ENCODE measurements at regions not wholly inside any gene's neighbourhood (a gene's known extent, or its start where the extent isn't known, plus 50 kb on each side); places are given as distances from the start of the nearest gene placed in this dataset.

- peak; percentile 13 for DNase-seq (ENCODE audit: low read depth)
These were observed 234.3 kb downstream of the CDCA7 start for GRCh38 chr2:173588931-173589369.

DNA sequence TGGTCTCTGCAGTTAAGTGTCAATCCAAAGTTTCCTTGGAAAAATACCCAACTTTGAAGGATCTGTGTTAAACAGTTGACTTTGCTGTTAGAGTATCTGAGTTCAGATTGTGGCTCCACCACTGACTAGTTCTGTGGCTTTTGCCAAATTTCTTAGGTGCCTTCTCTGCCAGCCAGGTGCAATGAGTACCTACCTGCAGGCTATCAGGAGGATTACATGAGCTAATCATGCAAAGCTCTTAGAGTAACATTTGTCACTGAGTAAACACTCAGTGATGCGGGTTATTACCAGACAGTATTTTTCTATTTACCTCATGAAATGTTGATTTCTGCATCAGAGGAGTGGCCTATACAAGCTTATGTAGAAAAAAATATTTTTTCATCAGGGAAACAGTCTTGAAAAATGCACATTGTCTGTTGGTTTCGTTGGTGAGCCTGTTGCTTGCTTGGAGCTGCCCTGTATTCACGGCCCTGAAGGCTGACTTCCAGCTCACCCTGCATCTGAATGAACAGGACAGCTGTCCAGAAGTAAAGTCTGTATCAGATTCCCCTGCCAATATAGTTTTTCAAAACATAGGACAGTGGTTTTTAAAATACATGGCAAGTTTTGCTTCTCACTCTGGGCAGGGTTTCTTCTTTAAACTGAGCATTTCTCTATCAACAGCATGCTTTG is 235.1 kb downstream of the CDCA7 start:
- peak; percentile 19 for DNase-seq (ENCODE audit: low read depth)

DNA sequence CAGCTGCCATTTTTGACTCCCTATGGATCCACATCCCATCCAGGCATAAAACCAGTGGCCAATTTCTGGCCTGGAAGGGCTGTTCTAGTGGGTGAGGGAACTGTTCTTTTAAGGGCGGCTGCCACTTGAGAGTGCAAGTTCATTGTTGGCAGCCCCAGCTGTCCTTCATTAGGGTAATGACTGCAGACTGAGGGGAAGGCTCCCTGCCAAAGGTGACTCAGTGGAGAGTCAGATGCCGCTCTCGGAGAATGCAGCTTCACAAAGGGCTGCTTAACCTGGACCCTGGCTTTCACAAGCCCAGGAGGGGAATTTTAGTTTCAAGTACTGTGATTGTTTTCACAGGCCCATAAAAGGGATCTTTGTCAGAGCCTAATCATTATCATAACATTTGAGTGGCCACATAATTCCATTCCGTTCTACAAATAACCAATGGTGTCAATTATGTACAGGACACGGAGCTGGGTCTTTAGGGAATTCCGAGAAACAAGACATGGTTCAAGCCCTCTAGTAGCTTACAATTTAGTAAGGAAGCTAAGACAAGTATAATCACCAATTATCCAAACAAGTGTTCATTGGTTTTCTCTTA is 235.7 kb downstream of the CDCA7 start:
- DNase-seq (ENCODE audit: low read depth), result peak; percentile 97

DNA sequence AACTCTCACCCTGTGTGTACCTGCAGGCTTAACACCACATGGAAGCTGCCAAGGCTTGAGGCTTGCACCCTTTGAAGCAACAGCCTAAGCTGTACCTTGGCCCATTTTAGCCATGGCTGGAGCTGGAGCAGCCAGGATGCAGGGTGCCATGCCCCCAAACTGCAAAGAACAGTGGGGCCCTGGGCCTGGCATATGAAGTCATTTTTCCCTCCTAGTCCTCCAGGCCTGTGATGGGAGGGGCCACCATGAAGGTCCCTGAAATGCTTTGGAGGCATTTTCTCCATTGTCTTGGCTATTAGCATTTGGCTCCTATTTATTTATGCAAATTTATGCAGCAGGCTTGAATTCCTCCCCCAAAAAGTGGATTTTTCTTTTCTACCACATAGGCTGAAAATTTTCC is 238.4 kb downstream of the CDCA7 start:
- DNase-seq (ENCODE audit: low read depth), result no peak

DNA sequence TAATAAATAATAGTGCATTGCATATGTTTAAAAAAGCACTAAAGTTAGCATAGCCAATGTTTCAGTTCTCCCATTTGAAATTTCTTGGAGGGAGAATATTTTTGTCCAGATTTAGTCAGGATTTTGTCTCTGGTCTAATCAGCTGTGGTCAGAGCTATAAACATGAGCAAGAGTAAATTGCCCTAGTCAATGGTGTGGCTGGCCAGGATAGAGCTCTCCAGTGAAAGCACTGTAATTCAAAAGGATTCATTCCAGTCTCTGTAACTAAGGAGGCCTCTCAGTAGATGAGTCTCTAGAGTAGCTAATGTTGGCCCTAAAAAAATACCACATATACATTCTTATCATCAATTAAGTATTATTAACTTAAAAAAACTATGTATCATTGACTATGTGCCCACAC is 241.6 kb downstream of the CDCA7 start:
- DNase-seq (ENCODE audit: low read depth), result no peak

DNA sequence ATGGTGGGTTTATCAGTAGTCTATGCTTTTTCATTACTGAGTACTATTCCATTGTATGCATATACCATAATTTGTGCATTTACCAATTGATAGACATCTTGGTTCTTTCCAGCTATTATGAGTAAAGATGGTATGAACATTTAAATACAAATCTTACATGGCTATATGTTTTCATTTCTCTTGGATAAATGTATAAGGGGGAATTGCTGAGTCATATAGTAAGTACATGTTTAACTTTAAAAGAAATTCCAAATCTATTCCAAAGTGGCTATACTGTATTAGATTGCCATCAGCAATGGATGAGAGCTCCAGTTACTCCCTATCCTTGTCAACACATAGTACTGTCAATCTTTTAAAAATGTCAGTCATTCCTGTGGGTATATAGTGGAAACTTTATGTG is 243.9 kb downstream of the CDCA7 start:
- no peak for DNase-seq (ENCODE audit: low read depth)

DNA sequence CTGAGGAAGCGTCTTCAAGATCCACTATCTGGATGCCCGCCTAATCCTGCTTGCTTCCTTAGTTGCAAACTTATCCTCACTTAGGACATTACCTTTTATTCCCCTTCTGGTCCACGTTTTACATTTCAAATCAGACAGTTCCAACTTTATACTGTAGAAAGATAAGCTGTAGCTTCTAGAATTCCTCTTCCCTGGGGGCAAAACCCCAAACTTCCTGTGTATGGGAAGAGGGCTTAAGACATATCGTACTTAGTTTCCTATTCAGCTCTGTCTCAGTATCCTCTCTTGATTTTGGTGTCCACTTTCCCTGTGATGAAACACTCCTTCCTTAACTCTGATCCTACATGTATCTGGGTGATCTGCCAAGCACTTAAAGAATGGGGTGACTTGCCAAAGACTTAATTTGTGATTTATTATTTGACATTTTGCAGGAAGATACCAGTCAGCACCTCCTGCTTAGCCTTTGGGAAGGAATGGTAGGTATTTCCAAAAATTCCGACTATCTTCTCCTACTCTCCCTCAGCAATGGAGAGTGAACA is 245.2 kb downstream of the CDCA7 start:
- no peak for DNase-seq (ENCODE audit: low read depth)

DNA sequence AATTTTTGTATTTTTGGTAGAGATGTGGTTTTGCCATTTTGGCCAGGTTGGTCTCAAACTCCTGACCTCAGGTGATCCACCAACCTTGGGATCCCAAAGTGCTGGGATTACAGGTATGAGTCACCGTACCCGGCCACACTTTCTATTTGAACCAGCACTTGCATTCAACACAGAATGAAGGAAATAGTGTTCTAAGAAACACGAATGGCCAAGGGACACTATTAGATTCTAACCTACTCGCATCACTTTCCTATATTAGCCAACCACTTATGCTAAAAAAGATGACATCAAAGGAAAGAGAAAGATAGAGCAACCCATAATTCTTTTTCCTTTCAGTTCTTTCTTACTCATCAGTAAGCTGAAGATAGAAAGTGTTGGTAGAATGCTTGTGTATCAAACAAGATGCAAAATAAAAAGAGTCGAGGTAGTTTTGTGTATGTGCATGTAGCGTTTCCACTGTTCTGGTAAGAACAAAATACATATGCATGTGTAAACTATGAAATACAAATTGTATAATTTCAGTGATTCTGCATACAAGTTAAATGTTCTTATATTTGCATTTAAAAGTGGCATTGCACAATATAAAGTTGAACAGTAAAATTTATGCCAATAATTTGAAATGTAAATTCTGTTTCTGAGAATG is 247.6 kb downstream of the CDCA7 start:
- no peak for DNase-seq (ENCODE audit: low read depth)

DNA sequence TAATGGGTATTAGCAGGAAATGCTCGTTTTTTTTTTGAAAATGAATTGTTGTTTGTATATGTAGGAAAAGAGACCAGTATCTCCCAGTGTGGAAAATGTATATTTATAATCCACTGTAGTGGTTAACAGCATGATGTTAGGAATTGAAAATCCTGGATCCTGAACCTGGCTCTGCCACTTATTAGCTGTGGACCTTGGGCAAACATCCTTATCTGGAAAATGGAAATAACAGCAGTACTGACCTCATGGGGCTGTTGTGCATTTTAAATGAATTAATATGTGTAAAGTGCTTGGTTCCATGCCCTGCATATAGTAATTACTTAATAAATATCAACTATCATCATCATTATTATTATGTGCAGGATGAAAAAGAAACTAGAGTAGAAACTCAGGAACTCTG is 251.3 kb downstream of the CDCA7 start:
- DNase-seq (ENCODE audit: low read depth), result no peak

DNA sequence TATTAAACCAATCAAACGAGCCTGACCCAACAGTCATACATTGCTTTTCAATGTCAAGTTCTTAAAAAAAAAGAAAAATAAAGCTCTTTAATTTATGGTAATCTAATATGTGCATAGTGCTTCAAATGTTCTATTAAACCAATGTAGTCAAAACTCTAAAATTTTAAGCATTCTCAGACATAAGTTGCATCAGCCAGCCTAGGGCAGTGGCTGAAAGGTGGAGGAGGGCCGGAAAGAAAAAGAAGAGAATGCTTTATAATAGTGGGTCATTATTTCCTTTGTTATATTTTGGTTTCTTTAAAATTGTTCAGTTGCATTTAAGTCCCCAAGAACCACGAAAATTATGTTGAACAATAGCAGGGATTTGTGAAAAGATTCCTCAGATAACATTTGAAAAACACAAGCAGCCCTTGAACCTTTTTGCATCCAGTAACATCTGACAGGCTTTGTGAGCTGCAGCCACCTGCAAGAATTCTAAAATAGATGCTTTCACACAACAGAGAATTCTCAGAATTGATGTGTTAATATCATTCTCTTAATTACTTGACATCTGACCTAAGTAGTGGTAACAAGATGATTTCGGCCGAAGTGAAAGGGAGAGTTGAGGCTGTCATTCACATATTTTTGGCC is 252.1 kb downstream of the CDCA7 start:
- DNase-seq (ENCODE audit: low read depth), result no peak

DNA sequence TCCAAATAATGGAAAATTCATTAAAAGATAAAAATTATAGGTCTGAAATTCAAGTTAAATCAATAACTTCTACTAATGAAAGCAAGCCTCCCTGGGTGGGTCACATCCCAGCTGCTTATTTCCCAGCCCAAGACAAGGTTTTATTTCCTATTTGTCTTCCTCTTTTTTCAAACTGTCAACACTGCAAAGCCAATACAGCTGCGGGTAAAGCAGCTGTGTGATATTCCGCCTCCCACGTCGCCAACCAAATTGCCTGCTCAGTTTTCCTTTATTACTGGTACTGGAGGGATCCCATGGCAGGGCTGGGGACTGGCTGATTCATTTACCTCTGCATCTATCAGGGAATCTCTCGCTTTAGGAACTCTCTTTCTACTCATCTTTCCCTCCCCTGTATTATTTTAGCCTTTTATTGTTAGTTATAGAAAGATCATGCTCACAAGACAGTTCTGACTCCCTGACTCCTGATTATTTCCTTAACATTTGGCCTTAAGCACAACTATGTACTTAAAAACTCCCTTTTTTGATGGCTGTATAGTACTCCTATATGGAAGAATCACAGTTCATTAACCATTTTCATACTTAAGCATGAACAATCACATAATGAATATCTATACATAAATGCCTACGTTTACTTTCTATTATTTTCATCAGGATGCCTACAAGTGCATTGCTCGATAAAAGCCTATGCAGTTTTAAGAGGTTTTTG is 253.1 kb downstream of the CDCA7 start:
- no peak for DNase-seq (ENCODE audit: low read depth)

DNA sequence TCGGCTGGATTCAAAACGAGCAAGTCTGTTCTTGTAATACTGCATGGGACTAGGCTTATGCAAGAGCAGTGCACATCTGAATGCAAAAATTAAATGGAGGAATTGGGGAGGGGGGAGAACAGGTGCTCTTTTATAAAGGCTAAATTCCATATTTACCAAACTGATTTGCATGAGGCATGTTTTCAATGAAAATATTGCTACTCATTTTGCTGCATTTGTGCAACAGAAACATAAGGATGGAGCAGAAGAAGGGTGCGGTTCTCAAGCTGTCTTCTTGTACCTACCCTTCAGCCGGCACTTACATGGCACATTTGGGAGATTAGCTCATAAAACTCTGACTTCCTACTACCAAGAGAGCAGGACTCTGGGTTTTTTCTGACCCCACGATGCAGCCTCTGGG is 256.4 kb downstream of the CDCA7 start:
- DNase-seq (ENCODE audit: low read depth), result no peak

DNA sequence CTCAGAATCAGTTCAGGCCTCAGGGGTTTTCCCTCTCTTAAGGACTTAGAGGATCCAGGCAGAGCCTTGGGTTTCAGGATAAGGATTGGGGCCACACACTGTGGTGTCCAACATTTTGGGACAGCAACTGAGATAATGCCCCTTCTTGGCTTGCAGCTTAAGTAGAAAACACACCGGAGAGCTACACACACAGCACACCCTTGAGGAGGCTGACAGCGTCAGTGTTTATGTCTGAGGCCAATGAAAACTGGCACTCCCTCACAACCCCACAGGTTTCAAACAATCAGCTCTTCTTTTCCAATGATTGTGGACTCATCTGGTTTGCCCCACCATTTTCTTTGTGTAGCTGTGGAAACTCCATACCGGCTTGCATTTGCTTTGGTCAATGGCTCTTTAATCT is 257.7 kb downstream of the CDCA7 start:
- no peak for DNase-seq (ENCODE audit: low read depth)

DNA sequence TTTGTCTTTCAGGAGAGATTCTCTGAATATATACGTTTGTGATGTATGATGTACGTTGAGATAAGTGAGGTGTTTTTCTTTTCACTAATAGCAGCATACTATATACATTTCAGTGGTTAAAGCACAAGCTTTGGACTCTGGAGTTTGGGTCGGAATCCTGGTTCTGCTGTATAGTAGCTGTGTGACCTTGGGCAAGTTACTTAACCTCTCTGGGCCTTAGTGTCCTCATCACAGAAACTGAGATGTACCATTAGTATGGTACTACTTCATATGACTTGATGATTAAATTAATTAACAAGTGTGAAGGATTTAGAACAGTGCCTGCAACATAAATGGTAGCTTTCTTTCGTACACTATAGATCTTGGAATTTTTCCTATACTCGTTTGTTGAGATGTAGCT is 258.7 kb downstream of the CDCA7 start:
- no peak for DNase-seq (ENCODE audit: low read depth)

DNA sequence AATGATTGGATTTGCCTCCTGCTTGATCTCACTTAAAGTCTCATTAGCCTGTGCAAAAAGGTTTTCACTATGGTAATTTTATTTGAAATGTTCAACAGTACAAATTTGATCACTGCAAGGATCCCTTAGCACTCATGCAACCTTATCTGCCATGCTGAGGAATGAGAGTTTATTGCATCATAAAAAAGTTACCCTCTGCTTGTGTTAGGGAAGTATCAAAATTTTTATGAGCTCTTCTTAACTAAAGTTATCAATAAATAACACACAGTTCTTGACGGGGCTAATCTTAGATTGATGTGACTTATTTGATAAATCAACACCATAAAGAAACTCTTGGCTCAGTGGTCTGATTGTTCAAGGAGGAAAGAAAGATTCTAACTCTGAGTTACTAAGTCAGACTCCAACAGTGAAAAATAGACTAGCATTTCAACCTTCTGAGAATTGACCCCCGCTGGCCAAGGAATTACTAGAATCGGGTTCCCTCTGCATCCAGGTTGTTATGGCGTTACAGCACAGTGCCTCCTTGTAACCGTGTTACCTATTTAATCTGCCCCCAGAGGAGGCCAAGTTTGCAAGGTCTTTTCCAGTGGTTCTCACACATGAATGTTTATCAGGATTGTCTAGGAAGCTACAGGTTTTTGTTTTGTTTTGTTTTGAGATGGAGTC is 259.7 kb downstream of the CDCA7 start:
- DNase-seq (ENCODE audit: low read depth), result no peak

GRCh38 chr2:173623438-173624319 is 269.0 kb downstream of the CDCA7 start:
- no peak for DNase-seq (ENCODE audit: low read depth)

GRCh38 chr2:173625315-173625714 is 270.6 kb downstream of the CDCA7 start:
- no peak for DNase-seq (ENCODE audit: low read depth)

DNA sequence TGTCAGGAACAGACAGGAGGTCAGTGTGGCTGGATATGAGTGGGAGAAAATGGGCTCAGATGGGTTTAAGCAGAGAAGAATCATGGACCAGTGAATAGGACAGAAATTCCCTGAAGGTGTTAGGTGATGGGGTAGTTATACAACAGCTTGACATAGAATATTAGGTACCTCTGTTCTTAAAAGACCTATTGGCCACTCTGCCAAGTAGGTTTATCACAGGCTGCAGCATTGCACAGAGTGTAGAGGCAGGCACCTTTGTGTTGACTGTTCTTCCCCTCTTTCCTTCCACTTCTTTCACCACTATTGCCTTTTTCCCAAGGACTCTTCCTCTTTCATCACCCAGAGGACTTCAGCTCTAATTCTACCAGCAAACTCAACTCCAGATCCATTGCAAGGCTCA is 274.4 kb downstream of the CDCA7 start:
- no peak for DNase-seq (ENCODE audit: low read depth)

- no peak for DNase-seq (ENCODE audit: low read depth)
These were observed 275.9 kb downstream of the CDCA7 start for GRCh38 chr2:173630425-173631126.

- DNase-seq (ENCODE audit: low read depth), result no peak
These were observed 276.4 kb downstream of the CDCA7 start for GRCh38 chr2:173631127-173631460.

Measured in Daoy (cell line).